ENCODE measurements at regions not wholly inside any gene's neighbourhood (a gene's known extent, or its start where the extent isn't known, plus 50 kb on each side); places are given as distances from the start of the nearest gene placed in this dataset.

- no peak for TF ChIP-seq ID3 (CRISPR knock-in tag; IDR thresholded peaks at IDR 0.05)
- TF ChIP-seq ID3 (tag; IDR thresholded peaks at IDR 0.05) = no peak
- no peak for TF ChIP-seq ZFX (CRISPR knock-in tag; IDR thresholded peaks at IDR 0.05)
- no peak for TF ChIP-seq FOXK1 (CRISPR knock-in tag; IDR thresholded peaks at IDR 0.05; ENCODE audit: borderline replicate concordance)
- no peak for TF ChIP-seq ZNF395 (CRISPR knock-in tag; IDR thresholded peaks at IDR 0.05)
- no peak for TF ChIP-seq MTF1 (CRISPR knock-in tag; IDR thresholded peaks at IDR 0.05; ENCODE audit: borderline replicate concordance)
- TF ChIP-seq TAF1 (IDR thresholded peaks at IDR 0.05; ENCODE audit: control insufficient read depth, extremely low read depth, insufficient read depth, low read length, severe bottlenecking) = no peak
- no peak for TF ChIP-seq ESRRB (CRISPR knock-in tag; IDR thresholded peaks at IDR 0.05; ENCODE audit: borderline replicate concordance)
- no peak for TF ChIP-seq RBM17 (IDR thresholded peaks at IDR 0.05; ENCODE audit: borderline replicate concordance, low read depth, low read length)
- TF ChIP-seq ZNF124 (CRISPR knock-in tag; IDR thresholded peaks at IDR 0.05) = no peak
- TF ChIP-seq HDAC8 (tag; IDR thresholded peaks at IDR 0.05) = no peak
- TF ChIP-seq FOXA3 (CRISPR knock-in tag; conservative IDR thresholded peaks at IDR 0.05 in 1 of 2, IDR thresholded peaks at IDR 0.05 in 1 of 2) = no peak
- TF ChIP-seq HMBOX1 (IDR thresholded peaks at IDR 0.05) = no peak
- TF ChIP-seq BRF1 (IDR thresholded peaks at IDR 0.05; ENCODE audit: borderline replicate concordance, extremely low read depth, insufficient read length) = no peak
- no peak for TF ChIP-seq SETDB1 (IDR thresholded peaks at IDR 0.05; ENCODE audit: low read length)
- no peak for TF ChIP-seq ZNF217 (CRISPR knock-in tag; IDR thresholded peaks at IDR 0.05)
- TF ChIP-seq PPARD (CRISPR knock-in tag; IDR thresholded peaks at IDR 0.05) = no peak
- TF ChIP-seq FOXP1 (CRISPR knock-in tag; IDR thresholded peaks at IDR 0.05) = no peak
- TF ChIP-seq EGR1 (conservative IDR thresholded peaks at IDR 0.05) = no peak
- TF ChIP-seq TOE1 (IDR thresholded peaks at IDR 0.05; ENCODE audit: borderline replicate concordance) = no peak
- TF ChIP-seq TOE1 (CRISPR knock-in tag; IDR thresholded peaks at IDR 0.05; ENCODE audit: borderline replicate concordance, low read depth) = no peak
- TF ChIP-seq ARHGAP35 (IDR thresholded peaks at IDR 0.05; ENCODE audit: partially characterized antibody) = peak; percentile 89
- TF ChIP-seq NR0B1 (IDR thresholded peaks at IDR 0.05; ENCODE audit: partially characterized antibody) = no peak
These were observed 939.3 kb downstream of the CDH18 start (continued) for GRCh38 chr5:19048726-19049125.
